GM12878 (cell line): ENCODE measurements at regions not wholly inside any gene's neighbourhood (a gene's known extent, or its start where the extent isn't known, plus 50 kb on each side); places are given as distances from the start of the nearest gene placed in this dataset.

ENCODE experiments used
- ATAC-seq: fragments of 200-7000 bp; cut with Tn5 transposase; 3 replicates; pipeline ENCODE4 v1.9.1; 2020; ENCODE audit warnings: mild to moderate bottlenecking, moderate library complexity
- BruUV-seq: library from RNA; stranded (reverse); fragments of 400-500 nt; replicated peaks from 2 replicates; lab custom pipeline; 2021; lab: Mats Ljungman, UMichigan
- CTCF ChIA-PET: fragments of 300-600 bp; sonication (Branson Sonifier 250); formaldehyde crosslinking; extraction: SDS; loops from one replicate; lab custom pipeline; 2021; ENCODE audit warnings: inconsistent platforms; lab: Yijun Ruan, JAX
- POLR2A ChIA-PET: fragments of 350-600 bp; formaldehyde crosslinking; extraction: SDS; loops from one replicate; lab custom pipeline; 2021; ENCODE audit warnings: inconsistent platforms; lab: Charles Lee
- RAD21 ChIA-PET: fragments of 300-600 bp; sonication (Branson Sonifier 250); formaldehyde crosslinking; loops from one replicate; lab custom pipeline; 2023; ENCODE audit warnings: antibody characterized with exemption; ENCODE audit not compliant: unreplicated experiment; lab: Charles Lee
- SMC1A ChIA-PET: fragments of 300-600 bp; sonication (Branson Sonifier 250); formaldehyde crosslinking; loops from one replicate; lab custom pipeline; 2023; ENCODE audit not compliant: unreplicated experiment, uncharacterized antibody; lab: Charles Lee
- DNase-seq: peaks from one replicate; pipeline ENCODE4 v3.0.0-alpha.2; 2011; ENCODE audit warnings: low read depth, low spot score
- FAIRE-seq: peaks from 3 replicates; lab custom pipeline; 2011; peaks lifted over from hg19 to GRCh38; lab: Jason Lieb, UNC
- H2AFZ ChIP-seq: 2 replicates; pipeline ENCODE4 v1.6.0; 2011; ENCODE audit warnings: low read depth, low read length, control low read depth; ENCODE audit not compliant: control insufficient read depth
- H3K27ac ChIP-seq: 2 replicates; pipeline ENCODE4 v1.5.1; 2011; ENCODE audit warnings: control low read depth; ENCODE audit not compliant: control insufficient read depth, insufficient read depth
- H3K27me3 ChIP-seq, 2 experiments: replicated peaks in 1 of 2; 2 replicates each; pipeline versions ENCODE4 v1.6.0 to v1.6.1; 2011; ENCODE audit warnings: low read length in 1 of 2; ENCODE audit not compliant: control insufficient read depth in 2 of 2, insufficient read depth in 2 of 2
- H3K36me3 ChIP-seq, 2 experiments: 2 replicates each; pipeline ENCODE4 v1.5.1; 2011; ENCODE audit warnings: low read length in 1 of 2; ENCODE audit not compliant: control insufficient read depth in 2 of 2, insufficient read depth in 2 of 2
- H3K4me1 ChIP-seq: 2 replicates; pipeline ENCODE4 v1.6.1; 2011; ENCODE audit warnings: mild to moderate bottlenecking, low read length, moderate library complexity, mixed read lengths; ENCODE audit not compliant: control insufficient read depth, insufficient read depth
- H3K4me2 ChIP-seq: 2 replicates; pipeline ENCODE4 v1.6.0; 2011; ENCODE audit warnings: control low read depth; ENCODE audit not compliant: control insufficient read depth, insufficient read depth
- H3K4me3 ChIP-seq: fragments of 200-600 bp; sonication (generic); 2 replicates; pipeline ENCODE4 v1.5.1; 2016
- H3K79me2 ChIP-seq: 2 replicates; pipeline ENCODE4 v1.6.0; 2011; ENCODE audit warnings: low read length; ENCODE audit not compliant: control insufficient read depth, insufficient read depth
- H3K9ac ChIP-seq: 2 replicates; pipeline ENCODE4 v1.8.0; 2011; ENCODE audit warnings: low read length, control low read depth, mixed read lengths; ENCODE audit not compliant: control insufficient read depth, insufficient read depth
- H3K9me3 ChIP-seq: replicated peaks from 3 replicates; pipeline ENCODE4 v1.5.1; 2011; ENCODE audit warnings: mild to moderate bottlenecking, low read length; ENCODE audit not compliant: control insufficient read depth, insufficient read depth
- H4K20me1 ChIP-seq: 2 replicates; pipeline ENCODE4 v1.6.0; 2011; ENCODE audit not compliant: control insufficient read depth, insufficient read depth
- BACH1 ChIP-seq: fragments of 450-650 bp; IDR thresholded peaks from 2 replicates; pipeline ENCODE4 v1.6.1; 2017; ENCODE audit warnings: mild to moderate bottlenecking, borderline replicate concordance
- BRCA1 ChIP-seq: IDR thresholded peaks from 2 replicates; pipeline ENCODE4 v1.6.1; 2011; ENCODE audit warnings: low read depth, low read length, improper control_type of control experiment
- HCFC1 ChIP-seq: fragments of 150-350 bp; IDR thresholded peaks from 2 replicates; pipeline ENCODE4 v1.6.1; 2014; ENCODE audit warnings: low read length
- HDGF ChIP-seq: fragments of 450-650 bp; IDR thresholded peaks from 2 replicates; pipeline ENCODE4 v1.6.1; 2016; ENCODE audit warnings: antibody characterized with exemption
- IKZF1 ChIP-seq: fragments of 450-650 bp; conservative IDR thresholded peaks from 2 replicates; pipeline ENCODE4 v1.6.1; 2017; ENCODE audit warnings: antibody characterized with exemption, mild to moderate bottlenecking
- KLF5 ChIP-seq: fragments of 450-650 bp; IDR thresholded peaks from 2 replicates; pipeline ENCODE4 v1.6.1; 2014; ENCODE audit warnings: mild to moderate bottlenecking; ENCODE audit not compliant: partially characterized antibody
- MEF2A ChIP-seq: IDR thresholded peaks from 2 replicates; pipeline ENCODE4 v1.6.1; 2011; ENCODE audit warnings: low read depth, mild to moderate bottlenecking, low read length, moderate library complexity; ENCODE audit not compliant: insufficient read depth
- NFIC ChIP-seq: IDR thresholded peaks from 2 replicates; pipeline ENCODE4 v1.6.1; 2012; ENCODE audit warnings: low read depth, mild to moderate bottlenecking, inconsistent platforms, low read length, moderate library complexity
- RFX5 ChIP-seq: IDR thresholded peaks from 2 replicates; pipeline ENCODE4 v1.6.1; 2011; ENCODE audit warnings: low read depth, low read length, improper control_type of control experiment
- SMC3 ChIP-seq: IDR thresholded peaks from 2 replicates; pipeline ENCODE4 v1.6.1; 2011; ENCODE audit warnings: low read length, improper control_type of control experiment, borderline replicate concordance
- SREBF2 ChIP-seq: IDR thresholded peaks from 2 replicates; pipeline ENCODE4 v1.6.1; 2012; ENCODE audit warnings: mild to moderate bottlenecking, low read length
- SUZ12 ChIP-seq: fragments of 200-600 bp; sonication (generic); IDR thresholded peaks from one replicate; pipeline ENCODE4 v1.6.1; 2018; ENCODE audit warnings: antibody characterized with exemption, mild to moderate bottlenecking; ENCODE audit not compliant: unreplicated experiment
- TARDBP ChIP-seq: IDR thresholded peaks from 2 replicates; pipeline ENCODE4 v1.6.1; 2016; ENCODE audit warnings: borderline replicate concordance
- WRNIP1 ChIP-seq: IDR thresholded peaks from 2 replicates; pipeline ENCODE4 v1.6.1; 2011; ENCODE audit warnings: low read depth, low read length, improper control_type of control experiment, borderline replicate concordance
- ZNF622 ChIP-seq: fragments of 450-650 bp; IDR thresholded peaks from 2 replicates; pipeline ENCODE4 v1.6.1; 2017; ENCODE audit warnings: mild to moderate bottlenecking, inconsistent platforms
- ZSCAN29 ChIP-seq: fragments of 450-650 bp; IDR thresholded peaks from 2 replicates; pipeline ENCODE4 v1.6.1; 2017; ENCODE audit warnings: mild to moderate bottlenecking, moderate library complexity
- WGBS: methylation state at CpG from one replicate; pipeline ENCODE4 v1.1.6; 2016; ENCODE audit warnings: low lambda C conversion rate; ENCODE audit not compliant: insufficient replicate concordance, insufficient coverage; ENCODE audit errors: missing lambda C conversion rate; 5-methylcytosine and 5-hydroxymethylcytosine counted together
- in situ Hi-C: fragments of 300-500 bp; cut with MboI; formaldehyde crosslinking; loops from 9 replicates; pipeline ENCODE4 v1.14.3; 2018; ENCODE audit warnings: mixed read lengths
- intact Hi-C: fragments of 100-400 bp; cut with micrococcal nuclease; formaldehyde crosslinking; loops from one replicate; pipeline ENCODE4 v1.14.2; 2022; ENCODE audit not compliant: unreplicated experiment
- TF ChIP-seq, protein P1 (sequence below): IDR thresholded peaks from 2 replicates; pipeline ENCODE4 v1.6.1; 2012; ENCODE audit warnings: low read depth, low read length, improper control_type of control experiment
- TF ChIP-seq, protein P2 (sequence below): fragments of 150-350 bp; IDR thresholded peaks from 2 replicates; pipeline ENCODE4 v1.6.1; 2016; ENCODE audit warnings: low read depth, low read length

DNA sequence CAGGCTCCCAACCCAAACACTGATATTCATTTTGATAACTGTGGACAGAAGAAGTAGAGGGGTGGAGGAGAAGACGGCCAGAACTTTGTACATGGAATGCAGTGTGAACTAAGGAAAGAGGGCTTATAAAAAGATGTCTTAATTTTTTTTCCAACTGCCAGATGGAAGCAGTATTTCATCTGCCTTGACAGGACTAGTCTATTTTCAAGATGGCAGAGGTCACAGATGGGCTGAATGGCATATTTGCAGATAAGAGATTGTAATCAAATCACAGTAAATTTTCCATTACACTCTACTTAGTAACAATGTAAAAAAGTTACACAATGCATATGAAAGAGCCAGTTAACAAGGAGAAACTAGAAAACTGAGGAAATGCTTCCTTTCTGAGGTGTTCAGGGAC lies 246.8 kb upstream of the FMN2 start:
- no peak overlapping the region for H3K9ac ChIP-seq
- intact Hi-C loops (no loop called here), in situ Hi-C loops (no loop called here)
- no peaks in the 10 kb centered on the region for H3K4me1 ChIP-seq
- 33% methylated on average over 1 of the region's 1 CpG for WGBS
- no peaks in the 10 kb centered on the region for H4K20me1 ChIP-seq
- ATAC-seq (no peak), DNase-seq (no peak), FAIRE-seq (no peak)
- BruUV-seq: no TSS peak
- POLR2A ChIA-PET: no interaction called here
- CTCF ChIA-PET: interaction anchor here (1.1 kb wide), 1 partner anchor 53 kb away, joined by 3 read pairs; no protein-coding TSS in a partner anchor
- no peaks in the 10 kb centered on the region for H3K36me3 ChIP-seq
- no peak overlapping the region for H3K4me3 ChIP-seq
- H2AFZ ChIP-seq: no peak overlapping the region
- no peak for TF ChIP-seq SMC3
- TF ChIP-seq ZNF622: no peak
- no peak for TF ChIP-seq ZSCAN29
- TF ChIP-seq, protein P1, sequence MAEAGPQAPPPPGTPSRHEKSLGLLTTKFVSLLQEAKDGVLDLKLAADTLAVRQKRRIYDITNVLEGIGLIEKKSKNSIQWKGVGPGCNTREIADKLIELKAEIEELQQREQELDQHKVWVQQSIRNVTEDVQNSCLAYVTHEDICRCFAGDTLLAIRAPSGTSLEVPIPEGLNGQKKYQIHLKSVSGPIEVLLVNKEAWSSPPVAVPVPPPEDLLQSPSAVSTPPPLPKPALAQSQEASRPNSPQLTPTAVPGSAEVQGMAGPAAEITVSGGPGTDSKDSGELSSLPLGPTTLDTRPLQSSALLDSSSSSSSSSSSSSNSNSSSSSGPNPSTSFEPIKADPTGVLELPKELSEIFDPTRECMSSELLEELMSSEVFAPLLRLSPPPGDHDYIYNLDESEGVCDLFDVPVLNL: no peak
- no peak for TF ChIP-seq SUZ12
- TF ChIP-seq BRCA1: no peak
- no peak for TF ChIP-seq KLF5
- TF ChIP-seq BACH1: no peak
- TF ChIP-seq TARDBP: no peak
- no peak for TF ChIP-seq IKZF1
- TF ChIP-seq SREBF2: no peak
- TF ChIP-seq HDGF: no peak
- no peak for TF ChIP-seq MEF2A
- no peak for TF ChIP-seq HCFC1
- no peak for TF ChIP-seq WRNIP1
- TF ChIP-seq, protein P2, sequence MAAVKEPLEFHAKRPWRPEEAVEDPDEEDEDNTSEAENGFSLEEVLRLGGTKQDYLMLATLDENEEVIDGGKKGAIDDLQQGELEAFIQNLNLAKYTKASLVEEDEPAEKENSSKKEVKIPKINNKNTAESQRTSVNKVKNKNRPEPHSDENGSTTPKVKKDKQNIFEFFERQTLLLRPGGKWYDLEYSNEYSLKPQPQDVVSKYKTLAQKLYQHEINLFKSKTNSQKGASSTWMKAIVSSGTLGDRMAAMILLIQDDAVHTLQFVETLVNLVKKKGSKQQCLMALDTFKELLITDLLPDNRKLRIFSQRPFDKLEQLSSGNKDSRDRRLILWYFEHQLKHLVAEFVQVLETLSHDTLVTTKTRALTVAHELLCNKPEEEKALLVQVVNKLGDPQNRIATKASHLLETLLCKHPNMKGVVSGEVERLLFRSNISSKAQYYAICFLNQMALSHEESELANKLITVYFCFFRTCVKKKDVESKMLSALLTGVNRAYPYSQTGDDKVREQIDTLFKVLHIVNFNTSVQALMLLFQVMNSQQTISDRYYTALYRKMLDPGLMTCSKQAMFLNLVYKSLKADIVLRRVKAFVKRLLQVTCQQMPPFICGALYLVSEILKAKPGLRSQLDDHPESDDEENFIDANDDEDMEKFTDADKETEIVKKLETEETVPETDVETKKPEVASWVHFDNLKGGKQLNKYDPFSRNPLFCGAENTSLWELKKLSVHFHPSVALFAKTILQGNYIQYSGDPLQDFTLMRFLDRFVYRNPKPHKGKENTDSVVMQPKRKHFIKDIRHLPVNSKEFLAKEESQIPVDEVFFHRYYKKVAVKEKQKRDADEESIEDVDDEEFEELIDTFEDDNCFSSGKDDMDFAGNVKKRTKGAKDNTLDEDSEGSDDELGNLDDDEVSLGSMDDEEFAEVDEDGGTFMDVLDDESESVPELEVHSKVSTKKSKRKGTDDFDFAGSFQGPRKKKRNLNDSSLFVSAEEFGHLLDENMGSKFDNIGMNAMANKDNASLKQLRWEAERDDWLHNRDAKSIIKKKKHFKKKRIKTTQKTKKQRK: no peak
- no peak for TF ChIP-seq RFX5
- no peak for TF ChIP-seq NFIC
- RAD21 ChIA-PET: no interaction called here
- SMC1A ChIA-PET: no interaction called here
- no peaks in the 10 kb centered on the region for H3K9me3 ChIP-seq
- H3K27ac ChIP-seq: no peak overlapping the region
- H3K27me3 ChIP-seq: no peaks in the 10 kb centered on the region
- H3K79me2 ChIP-seq: no peaks in the 10 kb centered on the region
- H3K4me2 ChIP-seq: no peak overlapping the region
